GM12878 (cell line): ENCODE measurements at regions not wholly inside any gene's neighbourhood (a gene's known extent, or its start where the extent isn't known, plus 50 kb on each side); places are given as distances from the start of the nearest gene placed in this dataset.

Experiments used
- ATAC-seq: fragments of 200-7000 bp; cut with Tn5 transposase; 3 replicates; pipeline ENCODE4 v1.9.1; 2020; ENCODE audit warnings: mild to moderate bottlenecking, moderate library complexity
- BruUV-seq: library from RNA; stranded (reverse); fragments of 400-500 nt; replicated peaks from 2 replicates; lab custom pipeline; 2021; lab: Mats Ljungman, UMichigan
- CTCF ChIA-PET: fragments of 300-600 bp; sonication (Branson Sonifier 250); formaldehyde crosslinking; extraction: SDS; loops from one replicate; lab custom pipeline; 2021; ENCODE audit warnings: inconsistent platforms; lab: Yijun Ruan, JAX
- POLR2A ChIA-PET: fragments of 350-600 bp; formaldehyde crosslinking; extraction: SDS; loops from one replicate; lab custom pipeline; 2021; ENCODE audit warnings: inconsistent platforms; lab: Charles Lee
- RAD21 ChIA-PET: fragments of 300-600 bp; sonication (Branson Sonifier 250); formaldehyde crosslinking; loops from one replicate; lab custom pipeline; 2023; ENCODE audit warnings: antibody characterized with exemption; ENCODE audit not compliant: unreplicated experiment; lab: Charles Lee
- SMC1A ChIA-PET: fragments of 300-600 bp; sonication (Branson Sonifier 250); formaldehyde crosslinking; loops from one replicate; lab custom pipeline; 2023; ENCODE audit not compliant: unreplicated experiment, uncharacterized antibody; lab: Charles Lee
- DNase-seq: peaks from one replicate; pipeline ENCODE4 v3.0.0-alpha.2; 2011; ENCODE audit warnings: low read depth, low spot score
- FAIRE-seq: peaks from 3 replicates; lab custom pipeline; 2011; peaks lifted over from hg19 to GRCh38; lab: Jason Lieb, UNC
- H2AFZ ChIP-seq: 2 replicates; pipeline ENCODE4 v1.6.0; 2011; ENCODE audit warnings: low read depth, low read length, control low read depth; ENCODE audit not compliant: control insufficient read depth
- H3K27ac ChIP-seq: 2 replicates; pipeline ENCODE4 v1.5.1; 2011; ENCODE audit warnings: control low read depth; ENCODE audit not compliant: control insufficient read depth, insufficient read depth
- H3K27me3 ChIP-seq, 2 experiments: replicated peaks in 1 of 2; 2 replicates each; pipeline versions ENCODE4 v1.6.0 to v1.6.1; 2011; ENCODE audit warnings: low read length in 1 of 2; ENCODE audit not compliant: control insufficient read depth in 2 of 2, insufficient read depth in 2 of 2
- H3K36me3 ChIP-seq, 2 experiments: 2 replicates each; pipeline ENCODE4 v1.5.1; 2011; ENCODE audit warnings: low read length in 1 of 2; ENCODE audit not compliant: control insufficient read depth in 2 of 2, insufficient read depth in 2 of 2
- H3K4me1 ChIP-seq: 2 replicates; pipeline ENCODE4 v1.6.1; 2011; ENCODE audit warnings: mild to moderate bottlenecking, low read length, moderate library complexity, mixed read lengths; ENCODE audit not compliant: control insufficient read depth, insufficient read depth
- H3K4me2 ChIP-seq: 2 replicates; pipeline ENCODE4 v1.6.0; 2011; ENCODE audit warnings: control low read depth; ENCODE audit not compliant: control insufficient read depth, insufficient read depth
- H3K4me3 ChIP-seq: fragments of 200-600 bp; sonication (generic); 2 replicates; pipeline ENCODE4 v1.5.1; 2016
- H3K79me2 ChIP-seq: 2 replicates; pipeline ENCODE4 v1.6.0; 2011; ENCODE audit warnings: low read length; ENCODE audit not compliant: control insufficient read depth, insufficient read depth
- H3K9ac ChIP-seq: 2 replicates; pipeline ENCODE4 v1.8.0; 2011; ENCODE audit warnings: low read length, control low read depth, mixed read lengths; ENCODE audit not compliant: control insufficient read depth, insufficient read depth
- H3K9me3 ChIP-seq: replicated peaks from 3 replicates; pipeline ENCODE4 v1.5.1; 2011; ENCODE audit warnings: mild to moderate bottlenecking, low read length; ENCODE audit not compliant: control insufficient read depth, insufficient read depth
- H4K20me1 ChIP-seq: 2 replicates; pipeline ENCODE4 v1.6.0; 2011; ENCODE audit not compliant: control insufficient read depth, insufficient read depth
- CEBPB ChIP-seq, 2 experiments: fragments of 150-350 bp in 1 of 2; IDR thresholded peaks; 2 replicates each; pipeline ENCODE4 v1.6.1; 2012 to 2014; ENCODE audit warnings: low read depth in 2 of 2, low read length in 2 of 2, borderline replicate concordance in 1 of 2, inconsistent platforms in 1 of 2
- CHD4 ChIP-seq: fragments of 200-600 bp; sonication (generic); IDR thresholded peaks from 2 replicates; pipeline ENCODE4 v1.6.1; 2016; ENCODE audit warnings: mild to moderate bottlenecking
- GATAD2B ChIP-seq: fragments of 450-650 bp; conservative IDR thresholded peaks from 2 replicates; pipeline ENCODE4 v1.6.1; 2017; ENCODE audit warnings: low read depth, mild to moderate bottlenecking, moderate library complexity
- HCFC1 ChIP-seq: fragments of 150-350 bp; IDR thresholded peaks from 2 replicates; pipeline ENCODE4 v1.6.1; 2014; ENCODE audit warnings: low read length
- IKZF1 ChIP-seq: fragments of 450-650 bp; conservative IDR thresholded peaks from 2 replicates; pipeline ENCODE4 v1.6.1; 2017; ENCODE audit warnings: antibody characterized with exemption, mild to moderate bottlenecking
- NRF1 ChIP-seq: conservative IDR thresholded peaks from 2 replicates; pipeline ENCODE4 v1.6.1; 2011; ENCODE audit warnings: mild to moderate bottlenecking, low read depth, low read length, improper control_type of control experiment
- SP1 ChIP-seq: IDR thresholded peaks from one replicate; pipeline ENCODE4 v1.6.1; 2011; ENCODE audit warnings: low read depth, low read length
- TARDBP ChIP-seq: IDR thresholded peaks from 2 replicates; pipeline ENCODE4 v1.6.1; 2016; ENCODE audit warnings: borderline replicate concordance
- WGBS: methylation state at CpG from one replicate; pipeline ENCODE4 v1.1.6; 2016; ENCODE audit warnings: low lambda C conversion rate; ENCODE audit not compliant: insufficient replicate concordance, insufficient coverage; ENCODE audit errors: missing lambda C conversion rate; 5-methylcytosine and 5-hydroxymethylcytosine counted together
- in situ Hi-C: fragments of 300-500 bp; cut with MboI; formaldehyde crosslinking; loops from 9 replicates; pipeline ENCODE4 v1.14.3; 2018; ENCODE audit warnings: mixed read lengths
- intact Hi-C: fragments of 100-400 bp; cut with micrococcal nuclease; formaldehyde crosslinking; loops from one replicate; pipeline ENCODE4 v1.14.2; 2022; ENCODE audit not compliant: unreplicated experiment
- TF ChIP-seq, protein P1 (sequence below): fragments of 450-650 bp; formaldehyde crosslinking; IDR thresholded peaks from 2 replicates; pipeline ENCODE4 v1.5.0; 2022; ENCODE audit warnings: mild to moderate bottlenecking, missing genetic modification characterization
- TF ChIP-seq, protein P2 (sequence below), 3 experiments: IDR thresholded peaks in 2 of 3; conservative IDR thresholded peaks in 1 of 3; 2 replicates each; pipeline ENCODE4 v1.5.1; 2011; ENCODE audit warnings: low read depth in 3 of 3, low read length in 3 of 3, mild to moderate bottlenecking in 3 of 3, control low read depth in 2 of 3, moderate library complexity in 2 of 3, inconsistent platforms in 1 of 3, mixed read lengths in 1 of 3; ENCODE audit not compliant: control insufficient read depth in 2 of 3, insufficient read depth in 1 of 3; ENCODE audit errors: extremely low read depth in 1 of 3

DNA sequence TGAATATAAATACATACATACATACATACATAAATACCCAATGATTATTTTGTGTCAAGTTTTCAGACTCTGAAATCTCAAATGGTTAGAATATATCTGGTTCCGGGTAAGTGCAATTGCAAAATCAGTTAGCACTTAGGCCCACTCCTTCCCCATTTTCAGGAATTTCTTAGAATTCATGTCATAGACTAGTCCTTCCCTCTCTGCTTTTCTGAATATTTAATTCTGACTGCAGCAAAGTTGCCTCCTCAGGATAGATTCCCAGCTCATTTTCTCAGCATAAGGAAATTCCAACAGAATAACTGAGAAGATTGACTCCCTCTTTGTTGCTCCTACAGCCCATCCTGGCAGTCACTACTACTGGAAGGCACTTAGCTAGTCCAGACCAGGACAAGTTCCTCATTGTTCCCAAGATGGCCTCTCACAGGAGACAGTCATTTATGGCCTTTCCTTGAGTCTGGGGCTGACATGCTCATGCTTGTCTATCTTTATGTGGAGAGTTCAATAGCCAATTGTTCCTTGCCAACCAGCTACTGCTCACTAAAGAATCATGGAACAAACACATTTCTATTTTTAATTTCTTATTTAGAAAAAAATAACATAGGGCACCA is 142.9 kb upstream of the ITGB1 start (continued):
- TF ChIP-seq, protein P1, sequence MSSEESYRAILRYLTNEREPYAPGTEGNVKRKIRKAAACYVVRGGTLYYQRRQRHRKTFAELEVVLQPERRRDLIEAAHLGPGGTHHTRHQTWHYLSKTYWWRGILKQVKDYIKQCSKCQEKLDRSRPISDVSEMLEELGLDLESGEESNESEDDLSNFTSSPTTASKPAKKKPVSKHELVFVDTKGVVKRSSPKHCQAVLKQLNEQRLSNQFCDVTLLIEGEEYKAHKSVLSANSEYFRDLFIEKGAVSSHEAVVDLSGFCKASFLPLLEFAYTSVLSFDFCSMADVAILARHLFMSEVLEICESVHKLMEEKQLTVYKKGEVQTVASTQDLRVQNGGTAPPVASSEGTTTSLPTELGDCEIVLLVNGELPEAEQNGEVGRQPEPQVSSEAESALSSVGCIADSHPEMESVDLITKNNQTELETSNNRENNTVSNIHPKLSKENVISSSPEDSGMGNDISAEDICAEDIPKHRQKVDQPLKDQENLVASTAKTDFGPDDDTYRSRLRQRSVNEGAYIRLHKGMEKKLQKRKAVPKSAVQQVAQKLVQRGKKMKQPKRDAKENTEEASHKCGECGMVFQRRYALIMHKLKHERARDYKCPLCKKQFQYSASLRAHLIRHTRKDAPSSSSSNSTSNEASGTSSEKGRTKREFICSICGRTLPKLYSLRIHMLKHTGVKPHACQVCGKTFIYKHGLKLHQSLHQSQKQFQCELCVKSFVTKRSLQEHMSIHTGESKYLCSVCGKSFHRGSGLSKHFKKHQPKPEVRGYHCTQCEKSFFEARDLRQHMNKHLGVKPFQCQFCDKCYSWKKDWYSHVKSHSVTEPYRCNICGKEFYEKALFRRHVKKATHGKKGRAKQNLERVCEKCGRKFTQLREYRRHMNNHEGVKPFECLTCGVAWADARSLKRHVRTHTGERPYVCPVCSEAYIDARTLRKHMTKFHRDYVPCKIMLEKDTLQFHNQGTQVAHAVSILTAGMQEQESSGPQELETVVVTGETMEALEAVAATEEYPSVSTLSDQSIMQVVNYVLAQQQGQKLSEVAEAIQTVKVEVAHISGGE (CRISPR knock-in tag): no peak

DNA sequence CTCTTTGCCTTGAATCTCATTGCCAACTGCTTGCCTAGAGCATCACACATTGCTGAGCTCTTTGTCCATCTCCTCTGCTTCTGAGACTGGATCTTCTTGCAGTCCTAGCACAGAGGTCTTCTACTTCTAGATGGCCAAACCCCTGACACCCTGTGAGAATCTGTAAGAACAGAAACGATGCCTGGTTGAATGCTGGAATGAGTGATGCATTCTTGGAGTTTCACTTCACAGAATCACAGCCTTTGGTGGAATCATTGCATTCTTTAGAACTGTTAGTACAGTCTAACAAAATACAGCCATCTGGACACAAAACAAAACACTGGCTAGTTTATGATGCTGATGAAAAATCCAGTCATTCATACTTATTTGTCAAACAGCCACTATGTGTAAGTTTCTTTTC is 141.7 kb upstream of the ITGB1 start:
- 0% methylated on average over 1 of the region's 1 CpG for WGBS
- no peak overlapping the region for H2AFZ ChIP-seq
- H3K9ac ChIP-seq: no peak overlapping the region
- H3K9me3 ChIP-seq: peaks cover 4% of the 10 kb centered on the region; the same call in 2 of the 3 replicates
- no peaks in the 10 kb centered on the region for H3K27me3 ChIP-seq
- no peaks in the 10 kb centered on the region for H3K36me3 ChIP-seq
- no peak overlapping the region for H3K27ac ChIP-seq
- H3K4me2 ChIP-seq: no peak overlapping the region
- FAIRE-seq: no peak
- BruUV-seq: no TSS peak
- TF ChIP-seq IKZF1 (no peak), NRF1 (no peak), SP1 (no peak), GATAD2B (no peak), CHD4 (no peak), CEBPB (IDR thresholded peaks at IDR 0.05; ENCODE audit: borderline replicate concordance in 1 of 2, low read depth in 2 of 2, low read length in 2 of 2) (no peak), TARDBP (no peak), HCFC1 (no peak)
- TF ChIP-seq, protein P2, sequence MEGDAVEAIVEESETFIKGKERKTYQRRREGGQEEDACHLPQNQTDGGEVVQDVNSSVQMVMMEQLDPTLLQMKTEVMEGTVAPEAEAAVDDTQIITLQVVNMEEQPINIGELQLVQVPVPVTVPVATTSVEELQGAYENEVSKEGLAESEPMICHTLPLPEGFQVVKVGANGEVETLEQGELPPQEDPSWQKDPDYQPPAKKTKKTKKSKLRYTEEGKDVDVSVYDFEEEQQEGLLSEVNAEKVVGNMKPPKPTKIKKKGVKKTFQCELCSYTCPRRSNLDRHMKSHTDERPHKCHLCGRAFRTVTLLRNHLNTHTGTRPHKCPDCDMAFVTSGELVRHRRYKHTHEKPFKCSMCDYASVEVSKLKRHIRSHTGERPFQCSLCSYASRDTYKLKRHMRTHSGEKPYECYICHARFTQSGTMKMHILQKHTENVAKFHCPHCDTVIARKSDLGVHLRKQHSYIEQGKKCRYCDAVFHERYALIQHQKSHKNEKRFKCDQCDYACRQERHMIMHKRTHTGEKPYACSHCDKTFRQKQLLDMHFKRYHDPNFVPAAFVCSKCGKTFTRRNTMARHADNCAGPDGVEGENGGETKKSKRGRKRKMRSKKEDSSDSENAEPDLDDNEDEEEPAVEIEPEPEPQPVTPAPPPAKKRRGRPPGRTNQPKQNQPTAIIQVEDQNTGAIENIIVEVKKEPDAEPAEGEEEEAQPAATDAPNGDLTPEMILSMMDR (IDR thresholded peaks at IDR 0.05 in 2 of 3, conservative IDR thresholded peaks at IDR 0.05 in 1 of 3; ENCODE audit: control insufficient read depth in 2 of 3, extremely low read depth in 1 of 3, insufficient read depth in 1 of 3, low read depth in 3 of 3, low read length in 3 of 3): no peak
- TF ChIP-seq, all 136 proteins: peak for 0
- RAD21 ChIA-PET: no interaction called here
- peaks cover 29% of the 10 kb centered on the region for H3K4me1 ChIP-seq
- DNase-seq: no peak
- intact Hi-C loops (no loop called here), in situ Hi-C loops (no loop called here)
- no peaks in the 10 kb centered on the region for H4K20me1 ChIP-seq
- SMC1A ChIA-PET: no interaction called here
- H3K4me3 ChIP-seq: no peak overlapping the region
- H3K79me2 ChIP-seq: no peaks in the 10 kb centered on the region
- CTCF ChIA-PET: no interaction called here
- ATAC-seq: no peak; the same call in 2 of the 3 replicates
- POLR2A ChIA-PET: no interaction called here
